Esophagus squamous epithelium (tissue), 4 donors: ENCODE measurements at regions not wholly inside any gene's neighbourhood (a gene's known extent, or its start where the extent isn't known, plus 50 kb on each side); places are given as distances from the start of the nearest gene placed in this dataset.

ENCODE experiments used
- POLR2A ChIP-seq, 4 donors: fragments of 450-650 bp; IDR thresholded peaks; one replicate each; pipeline ENCODE4 v1.6.1; 2017; ENCODE audit warnings: antibody characterized with exemption in 4 of 4, mild to moderate bottlenecking in 4 of 4, moderate library complexity in 3 of 4
- TF ChIP-seq, protein P1 (sequence below), 6 experiments: fragments of 450-650 bp in 4 of 6; fragments of 200-600 bp in 2 of 6; sonication (generic) in 2 of 6; IDR thresholded peaks; one replicate each; pipeline ENCODE4 v1.5.1; 2016 to 2019; ENCODE audit warnings: antibody characterized with exemption in 6 of 6, mild to moderate bottlenecking in 4 of 6, moderate library complexity in 4 of 6

GRCh38 chr2:190811811-190812210 lies 68.8 kb upstream of the GLS start:
- TF ChIP-seq, protein P1, sequence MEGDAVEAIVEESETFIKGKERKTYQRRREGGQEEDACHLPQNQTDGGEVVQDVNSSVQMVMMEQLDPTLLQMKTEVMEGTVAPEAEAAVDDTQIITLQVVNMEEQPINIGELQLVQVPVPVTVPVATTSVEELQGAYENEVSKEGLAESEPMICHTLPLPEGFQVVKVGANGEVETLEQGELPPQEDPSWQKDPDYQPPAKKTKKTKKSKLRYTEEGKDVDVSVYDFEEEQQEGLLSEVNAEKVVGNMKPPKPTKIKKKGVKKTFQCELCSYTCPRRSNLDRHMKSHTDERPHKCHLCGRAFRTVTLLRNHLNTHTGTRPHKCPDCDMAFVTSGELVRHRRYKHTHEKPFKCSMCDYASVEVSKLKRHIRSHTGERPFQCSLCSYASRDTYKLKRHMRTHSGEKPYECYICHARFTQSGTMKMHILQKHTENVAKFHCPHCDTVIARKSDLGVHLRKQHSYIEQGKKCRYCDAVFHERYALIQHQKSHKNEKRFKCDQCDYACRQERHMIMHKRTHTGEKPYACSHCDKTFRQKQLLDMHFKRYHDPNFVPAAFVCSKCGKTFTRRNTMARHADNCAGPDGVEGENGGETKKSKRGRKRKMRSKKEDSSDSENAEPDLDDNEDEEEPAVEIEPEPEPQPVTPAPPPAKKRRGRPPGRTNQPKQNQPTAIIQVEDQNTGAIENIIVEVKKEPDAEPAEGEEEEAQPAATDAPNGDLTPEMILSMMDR (IDR thresholded peaks at IDR 0.05): no peak
- TF ChIP-seq POLR2A (IDR thresholded peaks at IDR 0.05): no peak
